Activated CD8-positive, alpha-beta memory T cell treated with anti-CD3 and anti-CD28 coated beads for 24 hours (primary cell): ENCODE measurements at regions not wholly inside any gene's neighbourhood (a gene's known extent, or its start where the extent isn't known, plus 50 kb on each side); places are given as distances from the start of the nearest gene placed in this dataset.
"Not testable (repeated sequence)": the region's sequence is repeated elsewhere in the genome, so short reads cannot be mapped to it uniquely, and the experiment has no call there.

Experiments
- DNase-seq: peaks from one replicate; pipeline ENCODE4 v3.0.0-alpha.2; 2020

DNA sequence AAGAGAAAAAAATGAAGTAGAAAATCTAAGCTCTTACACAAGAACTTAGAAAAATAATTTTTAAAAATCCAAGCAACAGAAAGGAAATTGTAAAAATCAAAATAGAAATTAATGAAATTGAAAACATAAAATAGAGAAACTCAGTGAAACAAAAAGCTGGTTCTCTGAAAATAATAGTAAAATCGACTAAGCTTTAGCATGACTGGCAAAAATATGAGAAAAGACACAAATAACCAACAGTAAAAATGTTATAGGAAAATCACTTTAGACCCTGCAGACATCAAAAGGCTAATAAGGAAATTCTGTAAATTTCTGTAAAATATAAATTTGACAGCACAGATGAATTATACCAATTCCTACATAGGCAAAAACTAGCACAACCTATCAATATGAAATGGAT, 768.9 kb upstream of the LRRTM1 start:
- no peak for DNase-seq

DNA sequence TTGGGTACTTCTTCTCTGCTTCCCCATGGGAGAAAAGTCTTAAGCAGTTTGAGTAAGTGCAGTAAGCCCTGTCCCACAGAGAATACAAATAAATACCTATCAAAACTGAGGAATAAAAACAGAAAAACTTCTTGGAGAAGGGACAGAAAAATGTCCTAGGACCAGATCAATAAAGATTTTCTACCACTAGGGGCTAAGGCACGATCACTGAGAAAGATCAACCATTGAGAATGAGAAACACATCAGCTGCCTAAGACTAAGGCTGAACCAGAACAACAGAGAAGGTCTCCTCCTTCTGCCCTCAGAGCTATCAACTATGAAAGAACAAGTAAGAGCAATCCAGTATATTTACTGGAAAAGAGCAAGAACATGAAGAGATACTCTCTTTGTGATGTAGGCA, 763.6 kb upstream of the LRRTM1 start:
- DNase-seq = no peak

DNA sequence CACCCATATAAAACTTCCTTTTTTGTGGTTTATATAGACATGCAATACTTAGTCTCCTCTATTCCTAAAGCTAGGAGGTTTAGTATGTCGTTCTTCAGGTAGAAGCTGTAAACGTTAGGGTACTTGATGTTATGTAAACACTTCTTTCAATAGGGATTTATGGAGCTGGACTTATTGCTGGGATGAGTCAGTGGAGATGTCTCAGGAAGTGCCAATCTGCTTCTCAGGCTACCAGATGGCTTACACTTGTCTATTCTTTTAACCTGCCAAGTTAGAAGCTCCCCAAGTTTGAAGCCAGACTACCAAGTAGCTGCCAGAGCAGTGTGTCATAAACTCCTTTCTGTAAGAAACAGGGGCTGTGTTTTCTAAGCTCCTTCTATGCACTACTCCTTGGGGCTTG, 756.5 kb upstream of the LRRTM1 start:
- no peak for DNase-seq

DNA sequence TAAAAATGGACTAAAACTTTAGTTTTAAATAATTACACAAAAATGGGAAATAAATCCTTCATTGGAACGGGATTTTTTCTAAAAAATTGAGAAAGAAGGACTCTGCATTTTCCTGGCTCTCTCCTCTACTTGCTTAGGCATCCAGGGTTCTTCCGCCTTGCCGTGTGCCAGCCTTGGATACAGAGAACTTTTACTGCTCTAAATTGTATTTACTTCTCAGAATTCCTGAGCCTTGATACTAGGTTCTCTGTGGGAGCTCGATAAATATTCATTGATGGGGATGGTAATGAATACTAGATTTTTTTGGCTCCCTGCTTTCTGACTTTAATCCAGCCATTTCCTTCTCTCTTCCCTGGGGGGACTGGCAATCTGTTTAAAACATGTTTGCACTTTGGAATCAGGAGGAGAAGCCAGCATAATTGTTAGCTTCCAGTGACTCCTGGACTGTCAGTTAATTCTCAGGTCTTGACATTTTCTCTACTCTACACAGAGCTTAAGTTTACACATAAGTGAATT, 746.1 kb upstream of the LRRTM1 start:
- DNase-seq = no peak

DNA sequence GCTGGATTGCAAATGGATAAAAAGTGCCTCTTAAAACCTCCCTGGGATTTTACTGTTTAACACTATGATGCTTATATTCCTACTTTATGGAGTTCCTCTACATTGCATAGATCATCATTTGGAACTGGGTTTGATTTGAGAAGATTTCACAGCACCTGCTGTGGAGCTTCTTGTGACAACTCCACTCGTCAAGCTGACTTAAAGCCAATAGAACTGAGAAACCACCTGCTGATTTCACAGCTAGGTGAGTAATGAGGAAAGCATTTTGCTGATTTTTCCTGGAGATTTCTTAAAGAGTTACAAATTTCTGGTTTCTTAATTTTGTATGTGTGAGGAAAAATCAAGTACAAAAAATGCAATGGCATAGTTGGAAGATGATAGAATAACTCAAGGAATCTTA, 739.1 kb upstream of the LRRTM1 start:
- DNase-seq = no peak

DNA sequence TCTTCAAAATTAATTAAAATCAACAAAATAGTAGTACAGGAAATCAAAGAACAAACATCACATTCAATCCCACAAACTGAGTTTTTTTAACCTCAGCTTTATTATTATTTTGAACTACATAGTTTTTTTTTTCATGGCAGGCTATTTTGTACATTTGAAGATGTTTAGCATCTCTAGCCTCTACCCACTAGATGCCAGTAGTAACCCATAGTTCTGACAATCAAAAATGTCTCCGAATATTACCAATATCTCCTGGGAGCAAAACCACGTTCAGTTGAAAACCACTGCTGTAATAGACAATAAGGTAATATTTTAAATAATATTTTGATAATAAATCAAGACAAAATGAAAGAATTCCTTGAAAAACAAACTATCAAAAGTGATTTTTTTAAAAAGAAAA, 702.6 kb upstream of the LRRTM1 start:
- DNase-seq = no peak

DNA sequence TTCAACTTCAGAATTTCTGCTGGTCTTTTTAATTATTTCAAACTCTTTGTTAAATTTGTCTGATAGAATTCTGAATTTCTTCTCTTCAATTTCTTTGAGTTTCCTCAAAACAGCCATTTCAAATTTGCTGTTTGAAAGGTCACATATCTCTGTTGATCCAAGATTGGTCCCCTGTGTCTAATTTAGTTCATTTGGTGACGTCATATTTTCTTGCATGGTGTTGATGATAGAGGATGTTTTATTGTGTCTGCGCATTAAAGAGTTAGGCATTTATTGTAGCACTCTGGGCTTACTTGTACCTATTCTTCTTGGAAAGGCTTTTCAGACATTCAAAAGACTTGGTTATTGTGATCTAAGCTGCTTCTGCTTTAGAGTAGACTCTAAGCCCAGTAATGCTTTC, 698.4 kb upstream of the LRRTM1 start:
- no peak for DNase-seq

DNA sequence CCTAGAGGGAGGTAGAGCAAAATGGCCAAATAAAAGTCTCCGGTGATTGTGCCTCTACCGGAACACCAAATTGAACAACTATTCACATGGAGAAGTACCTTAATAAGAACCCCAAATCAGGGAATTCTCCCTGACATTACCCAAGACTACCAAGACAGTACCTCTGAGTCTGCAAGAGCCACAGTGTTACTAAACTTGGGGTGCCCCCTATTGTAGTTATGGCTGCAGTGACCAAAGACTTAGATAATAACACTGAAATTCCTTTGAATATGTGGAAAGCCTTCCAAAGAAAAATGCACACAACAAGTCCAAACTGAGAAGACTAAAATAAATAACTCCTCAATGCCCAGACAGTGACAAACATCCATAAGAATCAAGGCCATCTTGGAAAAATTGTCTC, 682.9 kb upstream of the LRRTM1 start:
- DNase-seq = no peak

DNA sequence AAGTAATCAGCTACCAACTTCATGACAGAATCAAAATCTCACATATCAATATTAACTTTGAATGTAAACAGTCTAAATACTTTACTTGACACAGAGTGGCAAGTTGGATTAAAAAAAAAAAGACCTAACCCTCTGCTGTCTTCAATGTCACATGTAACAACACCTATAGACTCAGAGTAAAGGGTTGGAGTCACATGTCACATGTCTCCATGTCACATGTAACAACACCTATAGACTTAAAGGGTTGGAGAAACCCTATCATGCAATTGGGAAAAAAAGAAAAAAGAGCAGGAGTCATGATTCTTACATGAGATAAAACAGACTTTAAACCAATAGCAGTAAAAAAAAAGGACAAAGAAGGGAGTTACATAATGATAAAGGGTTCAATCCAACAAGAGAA, 665.3 kb upstream of the LRRTM1 start:
- no peak for DNase-seq

DNA sequence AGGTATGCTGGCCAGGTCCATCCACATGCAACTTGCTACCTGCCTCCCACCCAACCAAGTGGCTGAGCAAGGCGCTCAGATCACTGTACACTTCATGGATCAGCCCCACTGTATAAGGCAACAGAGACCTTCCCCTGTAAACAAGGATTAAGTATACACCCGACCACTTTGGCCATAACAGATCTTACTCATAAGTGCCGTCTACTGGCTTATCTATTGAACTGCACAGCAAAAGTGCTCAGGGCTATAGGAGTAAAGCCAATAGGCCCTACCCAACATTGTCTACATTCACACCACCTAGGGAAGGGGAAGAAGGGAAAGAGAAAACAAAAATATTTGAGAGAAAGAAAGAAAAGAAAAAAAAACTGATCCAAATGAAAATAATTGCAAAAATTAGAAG, 663.9 kb upstream of the LRRTM1 start:
- no peak for DNase-seq

DNA sequence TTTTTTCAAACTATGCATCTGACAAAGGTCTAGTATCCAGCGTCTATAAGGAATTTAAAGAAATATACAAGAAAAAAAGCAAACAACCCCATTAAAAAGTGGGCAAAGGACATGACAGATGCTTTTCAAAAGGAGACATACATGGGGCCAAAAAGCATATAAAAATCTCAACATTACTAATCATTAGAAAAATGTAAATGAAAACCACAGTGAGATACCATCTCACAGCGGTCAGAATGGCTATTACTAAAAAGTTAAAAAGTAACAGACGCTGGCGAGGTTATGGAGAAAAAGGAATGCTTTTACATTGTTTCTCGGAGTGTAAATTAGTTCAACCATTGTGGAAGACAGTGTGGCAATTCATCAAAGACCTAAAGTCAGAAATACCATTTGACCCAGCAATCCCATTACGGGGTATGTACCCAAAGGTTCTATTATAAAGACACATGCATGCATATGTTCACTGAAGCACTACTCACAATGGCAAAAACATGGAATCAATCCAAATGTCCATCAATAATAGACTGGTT, 643.1 kb upstream of the LRRTM1 start:
- DNase-seq = no peak

DNA sequence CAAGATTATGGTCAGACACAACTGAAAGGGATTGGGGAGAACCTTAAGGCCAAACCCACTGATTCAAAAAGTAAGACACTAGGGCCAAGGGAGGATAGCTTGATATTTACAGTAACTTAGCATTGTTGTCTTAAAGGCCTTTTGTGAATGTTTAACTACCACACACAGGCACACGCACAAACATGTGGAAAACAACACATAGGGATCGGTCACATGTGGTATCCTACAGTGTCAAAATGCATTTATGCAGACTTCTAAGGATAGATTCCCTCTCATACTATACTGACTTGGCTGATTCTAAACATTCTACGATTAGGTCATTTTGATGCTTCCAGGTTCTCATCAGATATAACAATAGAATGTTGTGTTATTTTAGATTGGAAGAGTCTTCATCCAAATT, 638.9 kb upstream of the LRRTM1 start:
- no peak for DNase-seq

DNA sequence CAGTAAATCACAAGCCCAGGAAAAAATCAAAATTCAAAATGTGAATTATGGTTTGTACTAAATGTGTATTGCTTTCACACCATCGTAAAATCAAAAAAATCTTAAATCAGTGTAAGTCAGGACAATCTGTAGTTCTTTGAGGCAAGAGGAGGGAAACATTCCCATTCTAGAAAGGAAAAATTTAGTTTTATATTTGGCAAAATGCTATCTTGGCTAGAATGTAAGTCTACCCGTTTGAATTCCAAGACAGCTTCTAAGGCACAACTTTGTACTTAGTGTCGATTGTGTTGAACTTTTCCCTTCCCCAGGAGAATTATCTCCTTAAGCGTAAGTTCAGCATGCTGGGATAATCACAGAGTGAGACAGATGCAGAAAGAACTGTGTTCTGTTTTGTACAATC, 638.2 kb upstream of the LRRTM1 start:
- no peak for DNase-seq

DNA sequence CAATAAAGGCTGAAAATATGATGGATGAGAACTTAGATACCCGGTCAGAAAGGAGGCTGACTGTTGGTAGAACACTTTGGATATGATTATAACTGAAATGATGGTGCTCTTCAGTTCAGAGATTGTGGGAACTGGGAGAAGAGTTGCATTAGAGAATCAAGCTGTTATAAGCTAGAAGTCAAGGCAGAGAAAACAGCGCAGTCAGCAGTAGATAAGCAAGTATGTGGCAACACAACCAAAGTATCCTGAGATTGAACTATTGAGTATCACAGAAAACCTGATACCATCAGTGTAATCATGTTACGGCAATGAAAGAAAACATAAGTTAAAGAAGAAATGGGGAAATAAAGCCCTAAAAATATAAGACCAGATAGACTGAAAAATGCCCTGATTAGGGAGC, 633.9 kb upstream of the LRRTM1 start:
- DNase-seq = no peak

DNA sequence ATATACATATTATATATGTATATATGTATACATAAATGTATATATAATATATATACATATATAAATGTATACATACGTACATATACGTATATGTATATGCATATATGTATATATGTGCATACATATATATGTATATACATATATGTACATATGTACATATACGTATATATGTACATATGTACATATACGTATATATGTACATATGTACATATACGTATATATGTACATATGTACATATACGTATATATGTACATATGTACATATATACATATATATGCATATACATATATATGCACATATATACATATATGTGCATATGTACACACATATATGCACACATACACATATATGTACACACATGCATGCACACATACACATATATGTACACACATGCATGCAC, 627.3 kb upstream of the LRRTM1 start:
- not testable (repeated sequence) for DNase-seq

DNA sequence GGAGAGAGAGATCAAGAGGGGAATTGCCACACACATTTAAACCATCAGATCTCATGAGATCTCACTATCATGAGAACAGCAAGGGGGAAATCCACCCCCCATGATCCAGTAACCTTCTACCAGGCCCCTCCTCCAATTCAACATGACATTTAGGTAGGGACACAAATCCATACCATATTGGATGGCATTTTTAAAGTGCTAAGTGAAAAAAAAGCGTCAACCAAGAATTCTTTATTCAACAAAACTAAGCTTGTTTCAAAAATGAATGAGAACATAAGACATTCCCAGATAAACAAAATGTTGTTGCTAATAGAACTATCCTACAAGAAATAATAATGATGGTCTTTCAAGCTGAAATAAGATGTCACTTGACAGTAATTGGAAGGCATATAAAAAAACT, 626.2 kb upstream of the LRRTM1 start:
- no peak for DNase-seq

DNA sequence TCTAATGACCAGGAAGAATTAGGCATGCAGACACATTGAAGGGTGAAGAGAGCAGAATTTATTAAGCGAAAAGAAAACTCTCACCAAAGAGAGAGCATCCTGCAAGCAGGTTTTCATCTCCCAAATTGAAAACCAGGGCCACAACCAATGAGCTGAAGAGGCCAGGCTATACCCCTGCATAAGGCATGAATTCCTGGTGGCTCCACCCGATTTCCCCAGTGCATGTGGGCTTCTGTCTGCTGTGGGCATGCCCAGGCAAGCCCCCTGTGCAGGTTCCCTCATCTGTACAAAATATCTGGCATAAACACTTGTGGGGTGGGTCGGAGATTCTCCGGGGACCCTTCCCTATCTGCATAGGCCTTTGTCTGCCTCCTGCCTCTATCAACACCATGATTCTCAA, 621.6 kb upstream of the LRRTM1 start:
- no peak for DNase-seq

DNA sequence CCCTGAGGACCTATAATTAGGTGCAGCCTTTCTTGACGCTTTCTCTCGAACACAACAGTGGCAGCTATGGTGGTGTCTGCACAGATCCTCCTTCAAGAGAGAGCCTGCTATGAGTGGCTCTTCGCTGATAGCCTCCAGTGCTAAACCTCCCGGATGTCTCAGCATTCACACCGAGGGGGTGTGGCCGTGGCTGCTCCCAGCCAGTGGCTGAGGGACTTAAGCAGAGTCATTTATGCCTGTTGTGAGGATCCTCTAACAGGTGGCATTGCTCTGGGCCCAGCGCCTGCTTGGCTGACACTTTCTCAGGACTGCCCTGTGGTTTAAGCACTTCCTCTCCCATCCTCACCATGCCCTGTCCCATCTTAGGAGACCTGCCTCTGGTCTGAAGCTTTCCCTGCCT, 592.0 kb upstream of the LRRTM1 start:
- DNase-seq = no peak

DNA sequence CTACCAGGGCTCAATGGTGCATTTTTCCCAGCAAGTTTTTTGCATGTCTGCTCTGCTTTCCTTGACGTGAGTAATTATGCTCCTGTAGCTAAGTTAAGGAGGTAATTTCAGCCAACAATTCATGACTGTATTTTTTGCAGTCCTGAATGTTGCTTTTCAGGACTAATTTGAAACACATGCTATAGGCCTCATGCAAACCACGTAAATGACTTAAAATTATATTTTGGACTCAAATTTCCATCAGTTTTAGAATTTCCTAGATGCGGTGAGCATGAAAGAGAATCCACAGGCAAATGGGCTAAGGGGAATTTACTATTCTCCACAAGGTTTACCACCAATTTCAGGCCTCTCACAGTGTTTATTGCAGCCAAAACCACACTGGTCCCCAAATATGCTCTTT, 589.9 kb upstream of the LRRTM1 start:
- no peak for DNase-seq

DNA sequence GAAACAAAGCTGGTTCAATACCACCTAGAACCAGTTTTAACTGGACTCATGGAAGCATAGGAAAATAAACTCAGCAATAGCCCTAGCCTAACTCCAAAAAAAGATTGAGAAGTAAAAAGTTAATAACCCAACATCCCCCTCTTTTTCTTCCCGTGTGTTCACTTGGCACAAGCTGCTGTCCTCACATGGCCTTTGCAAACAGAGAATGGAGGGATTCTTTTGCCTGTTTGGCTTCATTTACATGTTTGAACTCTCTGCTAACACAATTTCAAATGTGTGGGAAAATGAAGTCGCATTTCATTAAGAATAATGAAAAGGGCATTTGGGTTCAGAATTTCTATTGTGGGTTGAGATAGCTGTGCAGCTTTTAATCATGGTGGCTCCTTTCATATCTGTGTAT, 589.2 kb upstream of the LRRTM1 start:
- DNase-seq = no peak

DNA sequence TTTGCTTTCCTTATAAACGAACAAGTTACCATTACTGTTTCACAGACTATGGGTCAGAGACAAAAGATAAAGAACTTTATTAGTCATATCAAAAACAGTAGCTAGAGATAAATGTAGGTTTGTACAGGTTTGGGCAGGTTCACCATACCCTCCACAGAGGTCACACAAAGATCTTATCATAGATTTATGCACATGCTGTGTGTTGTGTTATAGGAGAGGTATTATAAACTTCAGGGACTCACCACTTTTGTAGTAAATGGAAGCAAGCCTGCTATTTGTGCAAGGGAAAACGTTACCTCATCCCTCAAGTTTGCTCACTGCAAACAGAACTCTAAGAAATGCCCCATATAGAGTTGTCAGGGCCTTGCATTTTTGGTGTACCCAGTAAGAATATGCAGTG, 584.5 kb upstream of the LRRTM1 start:
- DNase-seq = no peak

DNA sequence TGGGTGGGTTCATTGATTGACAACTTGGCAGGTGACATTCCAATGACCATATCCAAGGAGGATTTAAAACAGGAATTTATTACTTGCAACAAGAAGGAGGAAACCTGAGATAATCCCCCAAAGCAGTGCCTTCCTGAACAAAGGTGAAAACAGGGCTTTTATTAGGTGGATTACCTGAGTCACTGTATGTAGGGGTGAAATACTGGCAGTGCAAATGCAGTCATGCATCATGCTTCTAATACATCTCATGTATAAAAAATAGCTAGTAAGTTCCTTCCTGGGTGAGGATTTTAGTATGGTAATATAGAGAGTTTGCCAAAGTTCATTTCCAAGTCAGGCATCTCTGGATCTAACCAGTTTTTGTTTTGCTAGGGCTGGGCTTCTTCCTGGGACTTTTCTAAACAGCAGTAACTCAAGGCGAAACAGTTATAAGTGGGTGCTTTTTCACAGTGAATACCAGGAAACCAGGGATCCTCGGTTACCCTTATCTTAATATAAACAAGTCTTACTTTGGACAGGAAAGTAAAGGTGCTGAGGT, 583.4 kb upstream of the LRRTM1 start:
- DNase-seq = no peak

DNA sequence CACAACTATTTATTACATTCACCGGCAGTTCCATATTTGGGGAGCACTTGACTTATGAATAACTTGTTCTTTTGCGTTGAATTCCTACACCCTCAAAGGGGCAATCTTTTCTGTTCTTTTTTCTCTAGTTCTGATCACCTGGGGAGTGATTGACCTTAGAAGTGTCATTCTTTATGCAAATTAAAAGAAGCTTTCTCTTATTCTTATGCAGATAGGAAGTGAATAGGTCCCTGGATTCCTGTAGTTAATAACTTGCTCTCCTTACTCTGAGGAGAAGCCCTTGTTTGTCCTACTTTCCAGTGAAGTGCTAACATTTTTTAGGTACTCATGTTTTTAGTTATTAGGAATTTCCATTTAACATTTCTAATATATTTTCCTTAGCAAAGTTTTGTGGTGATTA, 569.8 kb upstream of the LRRTM1 start:
- DNase-seq = no peak

DNA sequence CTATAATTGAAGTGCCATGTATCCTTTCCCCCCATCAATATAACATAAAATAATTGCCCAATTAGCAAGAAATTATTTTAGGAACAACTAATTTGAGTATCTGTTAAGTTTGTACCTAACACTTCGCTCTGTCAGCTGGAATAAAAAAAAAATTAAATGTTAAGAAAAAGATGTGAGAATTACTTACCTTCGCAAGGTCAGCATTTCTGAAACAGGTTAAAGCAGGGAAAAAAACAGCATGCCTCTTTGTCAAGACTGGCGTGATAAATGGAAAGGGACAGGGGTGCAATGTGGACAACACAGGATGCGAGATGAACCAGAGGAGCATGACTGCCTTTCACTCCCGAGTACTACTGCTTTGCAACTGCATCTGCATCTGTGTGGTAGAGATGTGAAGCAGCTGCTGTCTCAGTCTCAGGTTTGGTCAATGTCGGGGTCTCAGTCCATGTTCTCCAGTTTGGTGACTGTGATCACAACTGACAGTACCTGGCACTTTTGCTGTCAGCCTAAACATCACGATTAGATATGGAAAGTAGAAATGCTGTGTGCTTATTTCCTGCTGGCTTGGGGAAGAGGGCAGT, 565.4 kb upstream of the LRRTM1 start:
- DNase-seq = no peak

DNA sequence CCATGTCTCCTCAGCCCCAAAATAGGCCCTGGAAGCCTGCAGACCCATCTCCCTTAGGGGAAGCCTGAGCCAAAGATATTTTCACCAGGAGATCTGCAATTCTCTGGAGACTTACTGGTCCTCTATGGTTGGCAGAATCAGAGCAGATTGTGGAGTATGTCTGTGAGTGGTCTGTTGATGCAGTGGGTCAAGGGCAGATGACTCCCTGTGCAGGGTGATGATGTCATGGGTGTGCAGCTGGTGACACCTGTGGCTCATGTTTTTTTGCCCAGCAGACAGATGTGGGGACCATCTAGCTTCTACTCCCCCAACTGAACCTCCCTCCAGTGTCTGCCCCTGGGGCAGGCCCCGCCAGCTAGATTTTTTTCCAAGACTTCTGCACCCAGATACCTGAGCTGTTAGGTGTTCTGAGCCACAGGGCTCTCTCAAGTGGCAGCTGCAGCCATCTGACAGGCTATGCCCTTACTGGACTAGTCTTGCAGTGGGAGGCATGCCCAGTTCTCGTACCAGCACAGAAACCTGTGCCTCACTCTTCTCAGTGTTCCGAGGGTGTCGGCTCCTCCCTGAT, 558.7 kb upstream of the LRRTM1 start:
- no peak for DNase-seq
